GM23338 (cell line): ENCODE measurements at regions not wholly inside any gene's neighbourhood (a gene's known extent, or its start where the extent isn't known, plus 50 kb on each side); places are given as distances from the start of the nearest gene placed in this dataset.

Experiments used
- ATAC-seq: fragments of 200-7000 bp; cut with Tn5 transposase; 3 replicates; pipeline ENCODE4 v1.9.1; 2020
- DNase-seq: peaks from one replicate; pipeline ENCODE4 v3.0.0-alpha.2; 2015; ENCODE audit warnings: low spot score
- H2AFZ ChIP-seq: fragments of 200-600 bp; sonication (generic); 2 replicates; pipeline ENCODE4 v1.8.0; 2016; ENCODE audit warnings: antibody characterized with exemption, mild to moderate bottlenecking, moderate library complexity
- H3F3A ChIP-seq: fragments of 200-600 bp; sonication (generic); replicated peaks from 2 replicates; pipeline ENCODE4 v1.8.0; 2017; ENCODE audit warnings: antibody characterized with exemption, mixed run types, low read depth
- H3K27ac ChIP-seq: fragments of 200-600 bp; sonication (generic); 2 replicates; pipeline ENCODE4 v1.6.1; 2016; ENCODE audit warnings: low read depth
- H3K27me3 ChIP-seq: fragments of 200-600 bp; sonication (generic); 2 replicates; pipeline ENCODE4 v1.8.0; 2016; ENCODE audit warnings: mild to moderate bottlenecking, mixed run types, moderate library complexity; ENCODE audit not compliant: insufficient read depth
- H3K36me3 ChIP-seq: fragments of 200-600 bp; sonication (generic); 2 replicates; pipeline ENCODE4 v1.8.0; 2016; ENCODE audit warnings: mild to moderate bottlenecking; ENCODE audit not compliant: insufficient read depth
- H3K4me1 ChIP-seq: fragments of 200-600 bp; sonication (generic); 2 replicates; pipeline ENCODE4 v1.8.0; 2016; ENCODE audit warnings: mild to moderate bottlenecking, moderate library complexity; ENCODE audit not compliant: insufficient read depth
- H3K4me2 ChIP-seq: fragments of 200-600 bp; sonication (generic); 2 replicates; pipeline ENCODE4 v1.7.1; 2017; ENCODE audit warnings: mixed run types
- H3K4me3 ChIP-seq: fragments of 200-600 bp; sonication (generic); 2 replicates; pipeline ENCODE4 v1.6.1; 2016; ENCODE audit warnings: mixed run types
- H3K79me2 ChIP-seq: fragments of 200-600 bp; sonication (generic); replicated peaks from 2 replicates; pipeline ENCODE4 v1.8.0; 2017; ENCODE audit warnings: mild to moderate bottlenecking; ENCODE audit not compliant: insufficient read depth
- H3K9me2 ChIP-seq: fragments of 200-600 bp; sonication (generic); 2 replicates; pipeline ENCODE4 v1.8.0; 2017; ENCODE audit not compliant: insufficient read depth
- H4K20me1 ChIP-seq: fragments of 200-600 bp; sonication (generic); replicated peaks from 2 replicates; pipeline ENCODE4 v1.8.0; 2017; ENCODE audit warnings: mild to moderate bottlenecking; ENCODE audit not compliant: insufficient read depth
- H3K27ac Mint-ChIP-seq: 2 replicates; pipeline ENCODE4 v1.8.0; 2020; ENCODE audit warnings: inconsistent platforms, mild to moderate bottlenecking, moderate library complexity, mixed read lengths
- H3K27me3 Mint-ChIP-seq: 3 replicates; pipeline ENCODE4 v1.8.0; 2022; ENCODE audit warnings: low read depth, mild to moderate bottlenecking, moderate library complexity, mixed read lengths, inconsistent platforms; ENCODE audit not compliant: insufficient read depth, poor library complexity
- H3K36me3 Mint-ChIP-seq: 3 replicates; pipeline ENCODE4 v1.8.0; 2021; ENCODE audit warnings: low read depth, mild to moderate bottlenecking, inconsistent platforms, moderate library complexity, mixed read lengths
- H3K4me1 Mint-ChIP-seq: 3 replicates; pipeline ENCODE4 v1.8.0; 2020; ENCODE audit warnings: mild to moderate bottlenecking, inconsistent platforms, mixed read lengths
- H3K4me3 Mint-ChIP-seq: 3 replicates; pipeline ENCODE4 v1.8.0; 2021; ENCODE audit warnings: moderate library complexity, mild to moderate bottlenecking, inconsistent platforms, mixed read lengths
- H3K9me3 Mint-ChIP-seq: 3 replicates; pipeline ENCODE4 v1.8.0; 2020; ENCODE audit warnings: moderate library complexity, mild to moderate bottlenecking, inconsistent platforms, mixed read lengths
- CTCF ChIP-seq, 2 experiments: fragments of 200-600 bp in 1 of 2; sonication (generic) in 1 of 2; conservative IDR thresholded peaks; 2 replicates each; pipeline versions ENCODE4 v1.5.1 to v1.6.1; 2016 to 2017; ENCODE audit warnings: antibody characterized with exemption in 2 of 2, low read depth in 2 of 2, mild to moderate bottlenecking in 2 of 2, moderate library complexity in 1 of 2
- ETS1 ChIP-seq: IDR thresholded peaks from 2 replicates; pipeline ENCODE4 v1.6.1; 2016; ENCODE audit warnings: antibody characterized with exemption
- EZH2 ChIP-seq: fragments of 200-600 bp; sonication (generic); IDR thresholded peaks from one replicate; pipeline ENCODE4 v1.8.0; 2017; ENCODE audit warnings: antibody characterized with exemption, mild to moderate bottlenecking, low read depth; ENCODE audit not compliant: unreplicated experiment
- JUNB ChIP-seq: IDR thresholded peaks from one replicate; pipeline ENCODE4 v1.6.1; 2016; ENCODE audit warnings: antibody characterized with exemption; ENCODE audit not compliant: unreplicated experiment
- NANOG ChIP-seq: IDR thresholded peaks from 2 replicates; pipeline ENCODE4 v1.6.1; 2016; ENCODE audit warnings: antibody characterized with exemption, borderline replicate concordance
- STAT1 ChIP-seq: IDR thresholded peaks from one replicate; pipeline ENCODE4 v1.6.1; 2016; ENCODE audit warnings: antibody characterized with exemption; ENCODE audit not compliant: unreplicated experiment
- ZNF114 ChIP-seq: fragments of 250-450 bp; sonication (Bioruptor Pico); IDR thresholded peaks from 2 replicates; pipeline ENCODE4 v1.5.0; 2020; ENCODE audit warnings: mild to moderate bottlenecking, moderate library complexity
- ZNF331 ChIP-seq: fragments of 250-450 bp; sonication (Bioruptor Pico); IDR thresholded peaks from 2 replicates; pipeline ENCODE4 v1.5.0; 2020; ENCODE audit warnings: low read depth, mild to moderate bottlenecking, moderate library complexity
- TF ChIP-seq, protein P1 (sequence below): IDR thresholded peaks from one replicate; pipeline ENCODE4 v1.6.1; 2018; ENCODE audit warnings: antibody characterized with exemption; ENCODE audit not compliant: unreplicated experiment
- TF ChIP-seq, protein P2 (sequence below): fragments of 250-450 bp; sonication (Bioruptor Pico); IDR thresholded peaks from 2 replicates; pipeline ENCODE4 v1.5.0; 2020; ENCODE audit warnings: mild to moderate bottlenecking, moderate library complexity

GRCh38 chr18:78645216-78645615 is 334.4 kb upstream of the SALL3 start (continued):
- no peak for TF ChIP-seq ZNF114 (CRISPR knock-in tag)
- TF ChIP-seq NANOG: no peak
- no peak for TF ChIP-seq ZNF331 (CRISPR knock-in tag)
- TF ChIP-seq JUNB: no peak
- no peak for TF ChIP-seq EZH2

DNA sequence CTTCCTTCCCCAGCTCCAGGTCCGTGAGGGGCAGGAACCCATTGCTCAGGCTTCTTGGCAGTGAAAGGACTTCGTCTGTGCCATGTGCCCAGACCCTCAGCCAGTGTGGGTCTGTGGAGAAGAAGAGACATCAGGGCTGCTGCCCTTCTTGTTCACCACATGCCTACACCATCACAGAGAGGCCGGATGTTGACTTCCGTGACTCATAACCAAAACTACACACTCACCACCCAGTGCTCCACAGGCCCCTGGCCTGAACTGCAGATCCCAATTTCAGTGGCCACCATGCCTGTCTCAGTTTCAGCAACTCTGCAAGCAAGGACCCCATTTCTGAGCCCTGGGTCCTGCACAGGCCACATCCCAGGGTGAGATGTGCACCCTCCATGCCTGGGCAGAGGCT is 332.6 kb upstream of the SALL3 start:
- ATAC-seq: no peak
- Mint-ChIP-seq H3K4me3 (no peak overlapping the region), H3K4me1 (no peaks in the 10 kb centered on the region), H3K36me3 (peaks cover 57% of the 10 kb centered on the region), H3K9me3 (peaks cover 100% of the 10 kb centered on the region), H3K27ac (no peak overlapping the region), H3K27me3 (peaks cover 10% of the 10 kb centered on the region)
- peaks cover 3% of the 10 kb centered on the region; the same call in 1 of the 2 replicates for H3K36me3 ChIP-seq
- H2AFZ ChIP-seq: no peak overlapping the region
- 0 out of 2 replicates have a peak, but pooled peaks cover 3% of the 10 kb centered on the region for H3K4me1 ChIP-seq
- H3K4me2 ChIP-seq: no peak overlapping the region
- H3K27me3 ChIP-seq: no peaks in the 10 kb centered on the region
- no peak overlapping the region for H3K27ac ChIP-seq
- no peaks in the 10 kb centered on the region for H3F3A ChIP-seq
- TF ChIP-seq, protein P1, sequence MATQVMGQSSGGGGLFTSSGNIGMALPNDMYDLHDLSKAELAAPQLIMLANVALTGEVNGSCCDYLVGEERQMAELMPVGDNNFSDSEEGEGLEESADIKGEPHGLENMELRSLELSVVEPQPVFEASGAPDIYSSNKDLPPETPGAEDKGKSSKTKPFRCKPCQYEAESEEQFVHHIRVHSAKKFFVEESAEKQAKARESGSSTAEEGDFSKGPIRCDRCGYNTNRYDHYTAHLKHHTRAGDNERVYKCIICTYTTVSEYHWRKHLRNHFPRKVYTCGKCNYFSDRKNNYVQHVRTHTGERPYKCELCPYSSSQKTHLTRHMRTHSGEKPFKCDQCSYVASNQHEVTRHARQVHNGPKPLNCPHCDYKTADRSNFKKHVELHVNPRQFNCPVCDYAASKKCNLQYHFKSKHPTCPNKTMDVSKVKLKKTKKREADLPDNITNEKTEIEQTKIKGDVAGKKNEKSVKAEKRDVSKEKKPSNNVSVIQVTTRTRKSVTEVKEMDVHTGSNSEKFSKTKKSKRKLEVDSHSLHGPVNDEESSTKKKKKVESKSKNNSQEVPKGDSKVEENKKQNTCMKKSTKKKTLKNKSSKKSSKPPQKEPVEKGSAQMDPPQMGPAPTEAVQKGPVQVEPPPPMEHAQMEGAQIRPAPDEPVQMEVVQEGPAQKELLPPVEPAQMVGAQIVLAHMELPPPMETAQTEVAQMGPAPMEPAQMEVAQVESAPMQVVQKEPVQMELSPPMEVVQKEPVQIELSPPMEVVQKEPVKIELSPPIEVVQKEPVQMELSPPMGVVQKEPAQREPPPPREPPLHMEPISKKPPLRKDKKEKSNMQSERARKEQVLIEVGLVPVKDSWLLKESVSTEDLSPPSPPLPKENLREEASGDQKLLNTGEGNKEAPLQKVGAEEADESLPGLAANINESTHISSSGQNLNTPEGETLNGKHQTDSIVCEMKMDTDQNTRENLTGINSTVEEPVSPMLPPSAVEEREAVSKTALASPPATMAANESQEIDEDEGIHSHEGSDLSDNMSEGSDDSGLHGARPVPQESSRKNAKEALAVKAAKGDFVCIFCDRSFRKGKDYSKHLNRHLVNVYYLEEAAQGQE: no peak
- no peak for TF ChIP-seq ZNF331 (CRISPR knock-in tag)
- no peak for TF ChIP-seq EZH2
- TF ChIP-seq, protein P2, sequence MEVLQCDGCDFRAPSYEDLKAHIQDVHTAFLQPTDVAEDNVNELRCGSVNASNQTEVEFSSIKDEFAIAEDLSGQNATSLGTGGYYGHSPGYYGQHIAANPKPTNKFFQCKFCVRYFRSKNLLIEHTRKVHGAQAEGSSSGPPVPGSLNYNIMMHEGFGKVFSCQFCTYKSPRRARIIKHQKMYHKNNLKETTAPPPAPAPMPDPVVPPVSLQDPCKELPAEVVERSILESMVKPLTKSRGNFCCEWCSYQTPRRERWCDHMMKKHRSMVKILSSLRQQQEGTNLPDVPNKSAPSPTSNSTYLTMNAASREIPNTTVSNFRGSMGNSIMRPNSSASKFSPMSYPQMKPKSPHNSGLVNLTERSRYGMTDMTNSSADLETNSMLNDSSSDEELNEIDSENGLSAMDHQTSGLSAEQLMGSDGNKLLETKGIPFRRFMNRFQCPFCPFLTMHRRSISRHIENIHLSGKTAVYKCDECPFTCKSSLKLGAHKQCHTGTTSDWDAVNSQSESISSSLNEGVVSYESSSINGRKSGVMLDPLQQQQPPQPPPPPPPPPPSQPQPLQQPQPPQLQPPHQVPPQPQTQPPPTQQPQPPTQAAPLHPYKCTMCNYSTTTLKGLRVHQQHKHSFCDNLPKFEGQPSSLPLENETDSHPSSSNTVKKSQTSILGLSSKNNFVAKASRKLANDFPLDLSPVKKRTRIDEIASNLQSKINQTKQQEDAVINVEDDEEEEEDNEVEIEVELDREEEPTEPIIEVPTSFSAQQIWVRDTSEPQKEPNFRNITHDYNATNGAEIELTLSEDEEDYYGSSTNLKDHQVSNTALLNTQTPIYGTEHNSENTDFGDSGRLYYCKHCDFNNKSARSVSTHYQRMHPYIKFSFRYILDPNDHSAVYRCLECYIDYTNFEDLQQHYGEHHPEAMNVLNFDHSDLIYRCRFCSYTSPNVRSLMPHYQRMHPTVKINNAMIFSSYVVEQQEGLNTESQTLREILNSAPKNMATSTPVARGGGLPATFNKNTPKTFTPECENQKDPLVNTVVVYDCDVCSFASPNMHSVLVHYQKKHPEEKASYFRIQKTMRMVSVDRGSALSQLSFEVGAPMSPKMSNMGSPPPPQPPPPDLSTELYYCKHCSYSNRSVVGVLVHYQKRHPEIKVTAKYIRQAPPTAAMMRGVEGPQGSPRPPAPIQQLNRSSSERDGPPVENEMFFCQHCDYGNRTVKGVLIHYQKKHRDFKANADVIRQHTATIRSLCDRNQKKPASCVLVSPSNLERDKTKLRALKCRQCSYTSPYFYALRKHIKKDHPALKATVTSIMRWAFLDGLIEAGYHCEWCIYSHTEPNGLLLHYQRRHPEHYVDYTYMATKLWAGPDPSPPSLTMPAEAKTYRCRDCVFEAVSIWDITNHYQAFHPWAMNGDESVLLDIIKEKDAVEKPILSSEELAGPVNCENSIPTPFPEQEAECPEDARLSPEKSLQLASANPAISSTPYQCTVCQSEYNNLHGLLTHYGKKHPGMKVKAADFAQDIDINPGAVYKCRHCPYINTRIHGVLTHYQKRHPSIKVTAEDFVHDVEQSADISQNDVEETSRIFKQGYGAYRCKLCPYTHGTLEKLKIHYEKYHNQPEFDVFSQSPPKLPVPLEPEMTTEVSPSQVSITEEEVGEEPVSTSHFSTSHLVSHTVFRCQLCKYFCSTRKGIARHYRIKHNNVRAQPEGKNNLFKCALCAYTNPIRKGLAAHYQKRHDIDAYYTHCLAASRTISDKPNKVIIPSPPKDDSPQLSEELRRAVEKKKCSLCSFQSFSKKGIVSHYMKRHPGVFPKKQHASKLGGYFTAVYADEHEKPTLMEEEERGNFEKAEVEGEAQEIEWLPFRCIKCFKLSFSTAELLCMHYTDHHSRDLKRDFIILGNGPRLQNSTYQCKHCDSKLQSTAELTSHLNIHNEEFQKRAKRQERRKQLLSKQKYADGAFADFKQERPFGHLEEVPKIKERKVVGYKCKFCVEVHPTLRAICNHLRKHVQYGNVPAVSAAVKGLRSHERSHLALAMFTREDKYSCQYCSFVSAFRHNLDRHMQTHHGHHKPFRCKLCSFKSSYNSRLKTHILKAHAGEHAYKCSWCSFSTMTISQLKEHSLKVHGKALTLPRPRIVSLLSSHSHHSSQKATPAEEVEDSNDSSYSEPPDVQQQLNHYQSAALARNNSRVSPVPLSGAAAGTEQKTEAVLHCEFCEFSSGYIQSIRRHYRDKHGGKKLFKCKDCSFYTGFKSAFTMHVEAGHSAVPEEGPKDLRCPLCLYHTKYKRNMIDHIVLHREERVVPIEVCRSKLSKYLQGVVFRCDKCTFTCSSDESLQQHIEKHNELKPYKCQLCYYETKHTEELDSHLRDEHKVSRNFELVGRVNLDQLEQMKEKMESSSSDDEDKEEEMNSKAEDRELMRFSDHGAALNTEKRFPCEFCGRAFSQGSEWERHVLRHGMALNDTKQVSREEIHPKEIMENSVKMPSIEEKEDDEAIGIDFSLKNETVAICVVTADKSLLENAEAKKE (CRISPR knock-in tag): no peak
- no peak for TF ChIP-seq ETS1
- TF ChIP-seq CTCF (conservative IDR thresholded peaks at IDR 0.05; ENCODE audit: low read depth in 2 of 2): no peak
- no peak for TF ChIP-seq STAT1
- no peak for TF ChIP-seq ZNF114 (CRISPR knock-in tag)
- H3K79me2 ChIP-seq: no peaks in the 10 kb centered on the region
- no peak for DNase-seq
- 0 out of 2 replicates have a peak, but pooled peaks cover 2% of the 10 kb centered on the region for H3K9me2 ChIP-seq
- H3K4me3 ChIP-seq: no peak overlapping the region
- no peaks in the 10 kb centered on the region for H4K20me1 ChIP-seq
